Posterior cingulate gyrus (tissue), 11 donors: ENCODE measurements at regions not wholly inside any gene's neighbourhood (a gene's known extent, or its start where the extent isn't known, plus 50 kb on each side); places are given as distances from the start of the nearest gene placed in this dataset.

Experiments
- DNase-seq, 10 donors: peaks; one replicate each; pipeline versions ENCODE4 v3.0.0 to v3.0.0-alpha.2; 2020 to 2021; ENCODE audit warnings: mixed read lengths in 3 of 10
- intact Hi-C: fragments of 100-400 bp; cut with DNase I; formaldehyde crosslinking; loops from one replicate; pipeline ENCODE4 v1.15.1; 2023

GRCh38 chr2:19569300-19569791, 210.9 kb upstream of the OSR1 start:
- no peak for DNase-seq
- intact Hi-C loops: no loop called here

GRCh38 chr2:19568809-19569208, 210.4 kb upstream of the OSR1 start:
- intact Hi-C loops: no loop called here
- DNase-seq: no peak

- intact Hi-C loops: no loop called here
- no peak for DNase-seq
These were observed 202.4 kb upstream of the OSR1 start for GRCh38 chr2:19560785-19561184.

- no peak for DNase-seq
- intact Hi-C loops: no loop called here
These were observed 201.3 kb upstream of the OSR1 start for GRCh38 chr2:19559596-19560240.

GRCh38 chr2:19556648-19557047, 198.2 kb upstream of the OSR1 start:
- DNase-seq: no peak
- intact Hi-C loops: no loop called here

GRCh38 chr2:19554520-19554919, 196.1 kb upstream of the OSR1 start:
- DNase-seq: no peak
- intact Hi-C loops: no loop called here

- intact Hi-C loops: no loop called here
- no peak for DNase-seq
These were observed 193.8 kb upstream of the OSR1 start for GRCh38 chr2:19552270-19552669.

- intact Hi-C loops: no loop called here
These were observed 192.3 kb upstream of the OSR1 start for GRCh38 chr2:19550750-19551149.

GRCh38 chr2:19549821-19550220, 191.4 kb upstream of the OSR1 start:
- intact Hi-C loops: no loop called here
- no peak for DNase-seq

More at GRCh38 chr2:19550750-19551149, 192.3 kb upstream of the OSR1 start:
- DNase-seq: no peak

- intact Hi-C loops: no loop called here
- no peak for DNase-seq
These were observed 189.7 kb upstream of the OSR1 start for GRCh38 chr2:19548116-19548515.

GRCh38 chr2:19547321-19547720, 188.9 kb upstream of the OSR1 start:
- intact Hi-C loops: no loop called here

GRCh38 chr2:19545507-19545906, 187.1 kb upstream of the OSR1 start:
- DNase-seq: no peak
- intact Hi-C loops: no loop called here

More at GRCh38 chr2:19547321-19547720, 188.9 kb upstream of the OSR1 start:
- no peak for DNase-seq

- no peak for DNase-seq
- intact Hi-C loops: no loop called here
These were observed 185.4 kb upstream of the OSR1 start for GRCh38 chr2:19543663-19544383.

GRCh38 chr2:19542796-19543662, 184.6 kb upstream of the OSR1 start:
- intact Hi-C loops: no loop called here
- DNase-seq: no peak

GRCh38 chr2:19541884-19542283, 183.5 kb upstream of the OSR1 start:
- intact Hi-C loops: no loop called here
- no peak for DNase-seq

GRCh38 chr2:19540739-19541525, 182.5 kb upstream of the OSR1 start:
- intact Hi-C loops: no loop called here
- DNase-seq: no peak

GRCh38 chr2:19538411-19538963, 180.1 kb upstream of the OSR1 start:
- DNase-seq: no peak
- intact Hi-C loops: no loop called here

GRCh38 chr2:19536136-19536535, 177.7 kb upstream of the OSR1 start:
- no peak for DNase-seq
- intact Hi-C loops: no loop called here

- no peak for DNase-seq
- intact Hi-C loops: no loop called here
These were observed 174.2 kb upstream of the OSR1 start for GRCh38 chr2:19532547-19533196.

- no peak for DNase-seq
- intact Hi-C loops: no loop called here
These were observed 171.3 kb upstream of the OSR1 start for GRCh38 chr2:19529677-19530076.
